ENCODE measurements at regions not wholly inside any gene's neighbourhood (a gene's known extent, or its start where the extent isn't known, plus 50 kb on each side); places are given as distances from the start of the nearest gene placed in this dataset.

GRCh38 chr10:108904163-108904838 lies 1019.0 kb downstream of the XPNPEP1 start:
- no peaks in the 10 kb centered on the region for H3K36me3 ChIP-seq
- H3K4me3 ChIP-seq = no peak overlapping the region
- peak in 1 of 2 donors; percentile 4 for DNase-seq (ENCODE audit: low read depth in 1 of 2, low spot score in 1 of 2)
- H3K9me3 ChIP-seq (ENCODE audit: low read depth) = peaks cover 6% of the 10 kb centered on the region
- no peaks in the 10 kb centered on the region for H3K27me3 ChIP-seq
- no peak overlapping the region for H3K27ac ChIP-seq
- TF ChIP-seq CTCF (IDR thresholded peaks at IDR 0.05; ENCODE audit: low read depth, low read length) = no peak
- H3K4me1 ChIP-seq (ENCODE audit: low read depth) = no peaks in the 10 kb centered on the region

- no peaks in the 10 kb centered on the region for H3K27me3 ChIP-seq
- H3K4me1 ChIP-seq (ENCODE audit: low read depth) = no peaks in the 10 kb centered on the region
- no peaks in the 10 kb centered on the region for H3K36me3 ChIP-seq
- no peak for TF ChIP-seq CTCF (IDR thresholded peaks at IDR 0.05; ENCODE audit: low read depth, low read length)
- no peak overlapping the region for H3K27ac ChIP-seq
- DNase-seq (ENCODE audit: low read depth in 1 of 2, low spot score in 1 of 2) = no peak
- peaks cover 6% of the 10 kb centered on the region for H3K9me3 ChIP-seq (ENCODE audit: low read depth)
- H3K4me3 ChIP-seq = no peak overlapping the region
Observed at GRCh38 chr10:108902619-108903285, 1020.6 kb downstream of the XPNPEP1 start.

GRCh38 chr10:108901781-108902618 lies 1021.3 kb downstream of the XPNPEP1 start:
- no peaks in the 10 kb centered on the region for H3K36me3 ChIP-seq
- DNase-seq (ENCODE audit: low read depth in 1 of 2, low spot score in 1 of 2) = no peak
- TF ChIP-seq CTCF (IDR thresholded peaks at IDR 0.05; ENCODE audit: low read depth, low read length) = no peak
- no peak overlapping the region for H3K4me3 ChIP-seq
- H3K27ac ChIP-seq = no peak overlapping the region
- no peaks in the 10 kb centered on the region for H3K27me3 ChIP-seq
- H3K4me1 ChIP-seq (ENCODE audit: low read depth) = no peaks in the 10 kb centered on the region
- peaks cover 6% of the 10 kb centered on the region for H3K9me3 ChIP-seq (ENCODE audit: low read depth)

- Histone ChIP-seq H3K27me3 (no peaks in the 10 kb centered on the region), H3K4me3 (no peak overlapping the region), H3K27ac (no peak overlapping the region), H3K4me1 (ENCODE audit: low read depth) (no peaks in the 10 kb centered on the region), H3K36me3 (no peaks in the 10 kb centered on the region), H3K9me3 (ENCODE audit: low read depth) (peaks cover 6% of the 10 kb centered on the region)
- no peak for DNase-seq (ENCODE audit: low read depth in 1 of 2, low spot score in 1 of 2)
- TF ChIP-seq CTCF (IDR thresholded peaks at IDR 0.05; ENCODE audit: low read depth, low read length) = no peak
Observed at GRCh38 chr10:108899670-108900069, 1023.6 kb downstream of the XPNPEP1 start.

- H3K9me3 ChIP-seq (ENCODE audit: low read depth) = no peaks in the 10 kb centered on the region
- no peak for DNase-seq (ENCODE audit: low read depth in 1 of 2, low spot score in 1 of 2)
- H3K4me1 ChIP-seq (ENCODE audit: low read depth) = no peaks in the 10 kb centered on the region
- H3K4me3 ChIP-seq = no peak overlapping the region
- H3K27me3 ChIP-seq = no peaks in the 10 kb centered on the region
- no peak for TF ChIP-seq CTCF (IDR thresholded peaks at IDR 0.05; ENCODE audit: low read depth, low read length)
- H3K36me3 ChIP-seq = no peaks in the 10 kb centered on the region
- H3K27ac ChIP-seq = no peak overlapping the region
Observed at GRCh38 chr10:108894402-108895301, 1028.7 kb downstream of the XPNPEP1 start.
